ENCODE measurements at regions not wholly inside any gene's neighbourhood (a gene's known extent, or its start where the extent isn't known, plus 50 kb on each side); places are given as distances from the start of the nearest gene placed in this dataset.

GRCh38 chr21:38897532-38898421 is 92.0 kb downstream of the ETS2 start:
- Histone ChIP-seq H3K9ac (ENCODE audit: low read length) (no peak overlapping the region), H3K27me3 (ENCODE audit: control insufficient read depth, insufficient read depth, low read length) (no peaks in the 10 kb centered on the region), H3K27ac (ENCODE audit: low read length) (no peak overlapping the region), H3K4me3 (ENCODE audit: low read length) (no peak overlapping the region), H3K9me3 (ENCODE audit: control insufficient read depth, low read depth, low read length) (no peaks in the 10 kb centered on the region), H3K36me3 (ENCODE audit: control insufficient read depth, low read depth, low read length) (no peaks in the 10 kb centered on the region), H3K4me1 (ENCODE audit: control insufficient read depth, low read depth, low read length) (no peaks in the 10 kb centered on the region)

- no peak overlapping the region for H3K4me3 ChIP-seq (ENCODE audit: low read length)
- no peak overlapping the region for H3K9ac ChIP-seq (ENCODE audit: low read length)
- no peaks in the 10 kb centered on the region for H3K36me3 ChIP-seq (ENCODE audit: control insufficient read depth, low read depth, low read length)
- no peaks in the 10 kb centered on the region for H3K9me3 ChIP-seq (ENCODE audit: control insufficient read depth, low read depth, low read length)
- H3K27ac ChIP-seq (ENCODE audit: low read length): no peak overlapping the region
- H3K4me1 ChIP-seq (ENCODE audit: control insufficient read depth, low read depth, low read length): no peaks in the 10 kb centered on the region
- H3K27me3 ChIP-seq (ENCODE audit: control insufficient read depth, insufficient read depth, low read length): no peaks in the 10 kb centered on the region
These were observed 89.2 kb downstream of the ETS2 start for GRCh38 chr21:38894899-38895298.

GRCh38 chr21:38888991-38889561 is 83.3 kb downstream of the ETS2 start:
- Histone ChIP-seq H3K4me1 (ENCODE audit: control insufficient read depth, low read depth, low read length) (no peaks in the 10 kb centered on the region), H3K27me3 (ENCODE audit: control insufficient read depth, insufficient read depth, low read length) (no peaks in the 10 kb centered on the region), H3K36me3 (ENCODE audit: control insufficient read depth, low read depth, low read length) (no peaks in the 10 kb centered on the region), H3K4me3 (ENCODE audit: low read length) (no peak overlapping the region), H3K9ac (ENCODE audit: low read length) (no peak overlapping the region), H3K27ac (ENCODE audit: low read length) (no peak overlapping the region), H3K9me3 (ENCODE audit: control insufficient read depth, low read depth, low read length) (peaks cover 9% of the 10 kb centered on the region)

DNA sequence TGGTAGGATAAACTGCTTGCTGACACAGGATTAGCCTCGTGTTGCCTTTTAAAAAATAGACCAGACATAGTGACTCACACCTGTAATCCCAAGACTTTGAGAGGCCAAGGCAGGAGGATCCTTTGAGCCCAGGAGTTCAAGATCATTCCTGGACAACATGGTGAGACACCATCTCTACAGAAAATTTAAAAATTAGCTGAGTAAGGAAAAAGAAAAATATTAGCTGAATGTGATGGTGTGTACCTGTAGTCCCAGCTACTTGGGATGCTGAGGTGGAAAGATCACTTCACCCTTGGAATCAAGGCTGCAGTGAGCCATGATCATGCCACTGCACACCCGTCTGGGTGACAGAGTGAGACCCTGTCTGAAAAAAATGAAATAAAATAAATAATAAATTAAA is 82.0 kb downstream of the ETS2 start:
- Histone ChIP-seq H3K4me3 (ENCODE audit: low read length) (no peak overlapping the region), H3K27me3 (ENCODE audit: control insufficient read depth, insufficient read depth, low read length) (no peaks in the 10 kb centered on the region), H3K4me1 (ENCODE audit: control insufficient read depth, low read depth, low read length) (no peaks in the 10 kb centered on the region), H3K36me3 (ENCODE audit: control insufficient read depth, low read depth, low read length) (no peaks in the 10 kb centered on the region), H3K27ac (ENCODE audit: low read length) (no peak overlapping the region), H3K9ac (ENCODE audit: low read length) (no peak overlapping the region), H3K9me3 (ENCODE audit: control insufficient read depth, low read depth, low read length) (peaks cover 13% of the 10 kb centered on the region)

DNA sequence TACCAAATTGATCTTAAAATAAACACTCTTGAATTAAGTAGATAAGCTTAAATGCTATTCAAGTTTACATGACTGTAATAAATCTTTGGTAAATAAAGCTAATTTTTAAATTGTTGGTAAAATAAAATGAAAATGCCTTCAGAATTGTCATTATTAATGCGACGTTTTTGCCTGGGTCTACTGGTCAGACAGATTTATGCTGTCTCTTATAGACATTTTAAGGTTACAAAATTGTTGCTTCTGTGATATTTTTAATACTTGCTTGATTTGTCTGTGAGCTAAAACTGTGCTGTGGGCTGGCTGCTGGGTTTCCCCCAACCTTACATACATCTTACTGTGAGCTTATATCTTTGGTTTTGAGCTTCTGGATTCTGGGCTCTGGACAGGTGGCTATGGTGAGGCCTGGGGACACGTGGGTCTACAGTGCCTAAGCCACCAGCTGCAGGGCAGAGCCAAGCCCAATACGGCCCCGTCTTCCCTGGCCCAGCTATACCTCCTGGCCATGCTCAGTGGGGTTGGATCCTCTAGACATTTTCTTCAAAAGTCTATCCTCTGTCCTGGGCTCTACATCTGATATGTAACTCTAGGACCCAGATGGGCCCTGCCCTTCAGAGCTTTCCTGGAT is 81.4 kb downstream of the ETS2 start:
- no peaks in the 10 kb centered on the region for H3K27me3 ChIP-seq (ENCODE audit: control insufficient read depth, insufficient read depth, low read length)
- peaks cover 13% of the 10 kb centered on the region for H3K9me3 ChIP-seq (ENCODE audit: control insufficient read depth, low read depth, low read length)
- H3K36me3 ChIP-seq (ENCODE audit: control insufficient read depth, low read depth, low read length): no peaks in the 10 kb centered on the region
- H3K27ac ChIP-seq (ENCODE audit: low read length): no peak overlapping the region
- H3K4me1 ChIP-seq (ENCODE audit: control insufficient read depth, low read depth, low read length): no peaks in the 10 kb centered on the region
- no peak overlapping the region for H3K4me3 ChIP-seq (ENCODE audit: low read length)
- H3K9ac ChIP-seq (ENCODE audit: low read length): no peak overlapping the region

DNA sequence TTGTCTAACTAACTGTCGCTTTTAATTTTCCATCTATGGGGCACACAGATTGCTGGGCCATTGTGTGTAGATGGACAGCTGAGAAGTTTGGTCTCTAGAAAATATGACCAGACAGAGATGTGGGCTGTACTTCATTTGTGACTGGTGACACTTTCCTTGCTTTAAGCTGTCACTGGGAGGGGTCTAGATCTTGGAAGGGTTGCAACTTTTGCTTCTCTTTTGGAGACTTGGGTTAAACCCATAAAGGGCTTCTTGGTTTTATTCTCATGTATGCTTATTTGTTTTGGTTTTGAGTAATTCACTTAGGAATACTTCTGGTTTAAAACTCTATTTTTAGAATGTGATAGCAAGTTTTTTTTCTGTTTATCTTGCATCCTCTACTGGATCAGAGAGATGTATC is 80.2 kb downstream of the ETS2 start:
- Histone ChIP-seq H3K4me3 (ENCODE audit: low read length) (no peak overlapping the region), H3K27me3 (ENCODE audit: control insufficient read depth, insufficient read depth, low read length) (no peaks in the 10 kb centered on the region), H3K36me3 (ENCODE audit: control insufficient read depth, low read depth, low read length) (no peaks in the 10 kb centered on the region), H3K27ac (ENCODE audit: low read length) (no peak overlapping the region), H3K9ac (ENCODE audit: low read length) (no peak overlapping the region), H3K9me3 (ENCODE audit: control insufficient read depth, low read depth, low read length) (peaks cover 17% of the 10 kb centered on the region), H3K4me1 (ENCODE audit: control insufficient read depth, low read depth, low read length) (no peaks in the 10 kb centered on the region)

DNA sequence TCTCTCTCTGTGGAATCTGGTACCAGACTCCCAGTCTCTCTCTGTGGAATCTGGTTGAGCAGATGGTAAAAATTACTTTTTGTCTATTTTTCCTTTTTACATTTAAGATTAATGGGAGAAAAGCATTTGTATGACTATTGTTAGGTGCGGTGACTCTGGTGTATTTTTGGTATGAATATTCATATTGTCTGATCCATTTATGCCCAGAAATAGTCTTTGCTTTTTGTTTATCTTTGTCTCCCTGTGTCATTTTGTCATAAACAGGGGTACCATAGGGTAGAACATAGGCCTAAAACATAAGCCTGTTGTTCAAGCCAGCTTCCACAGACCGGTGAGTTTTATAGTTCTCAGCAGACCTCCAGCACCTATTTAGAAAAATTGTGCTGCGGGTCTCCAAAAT is 78.7 kb downstream of the ETS2 start:
- H3K27me3 ChIP-seq (ENCODE audit: control insufficient read depth, insufficient read depth, low read length): no peaks in the 10 kb centered on the region
- no peak overlapping the region for H3K27ac ChIP-seq (ENCODE audit: low read length)
- H3K4me1 ChIP-seq (ENCODE audit: control insufficient read depth, low read depth, low read length): no peaks in the 10 kb centered on the region
- H3K36me3 ChIP-seq (ENCODE audit: control insufficient read depth, low read depth, low read length): no peaks in the 10 kb centered on the region
- no peak overlapping the region for H3K4me3 ChIP-seq (ENCODE audit: low read length)
- peaks cover 18% of the 10 kb centered on the region for H3K9me3 ChIP-seq (ENCODE audit: control insufficient read depth, low read depth, low read length)
- no peak overlapping the region for H3K9ac ChIP-seq (ENCODE audit: low read length)

GRCh38 chr21:38883142-38883541 is 77.4 kb downstream of the ETS2 start:
- Histone ChIP-seq H3K27ac (ENCODE audit: low read length) (no peak overlapping the region), H3K4me3 (ENCODE audit: low read length) (no peak overlapping the region), H3K4me1 (ENCODE audit: control insufficient read depth, low read depth, low read length) (no peaks in the 10 kb centered on the region), H3K27me3 (ENCODE audit: control insufficient read depth, insufficient read depth, low read length) (no peaks in the 10 kb centered on the region), H3K9me3 (ENCODE audit: control insufficient read depth, low read depth, low read length) (peaks cover 18% of the 10 kb centered on the region), H3K9ac (ENCODE audit: low read length) (no peak overlapping the region), H3K36me3 (ENCODE audit: control insufficient read depth, low read depth, low read length) (no peaks in the 10 kb centered on the region)

- Histone ChIP-seq H3K4me3 (ENCODE audit: low read length) (no peak overlapping the region), H3K27ac (ENCODE audit: low read length) (no peak overlapping the region), H3K36me3 (ENCODE audit: control insufficient read depth, low read depth, low read length) (no peaks in the 10 kb centered on the region), H3K9ac (ENCODE audit: low read length) (no peak overlapping the region), H3K27me3 (ENCODE audit: control insufficient read depth, insufficient read depth, low read length) (no peaks in the 10 kb centered on the region), H3K4me1 (ENCODE audit: control insufficient read depth, low read depth, low read length) (no peaks in the 10 kb centered on the region), H3K9me3 (ENCODE audit: control insufficient read depth, low read depth, low read length) (peaks cover 9% of the 10 kb centered on the region)
These were observed 75.4 kb downstream of the ETS2 start for GRCh38 chr21:38881131-38881530.

GRCh38 chr21:38880577-38880966 is 74.8 kb downstream of the ETS2 start:
- H3K9me3 ChIP-seq (ENCODE audit: control insufficient read depth, low read depth, low read length): peaks cover 9% of the 10 kb centered on the region

GRCh38 chr21:38879912-38880576 is 74.3 kb downstream of the ETS2 start:
- H3K27ac ChIP-seq (ENCODE audit: low read length): no peak overlapping the region
- no peaks in the 10 kb centered on the region for H3K36me3 ChIP-seq (ENCODE audit: control insufficient read depth, low read depth, low read length)
- H3K4me1 ChIP-seq (ENCODE audit: control insufficient read depth, low read depth, low read length): no peaks in the 10 kb centered on the region
- H3K9ac ChIP-seq (ENCODE audit: low read length): no peak overlapping the region
- peaks cover 9% of the 10 kb centered on the region for H3K9me3 ChIP-seq (ENCODE audit: control insufficient read depth, low read depth, low read length)
- no peaks in the 10 kb centered on the region for H3K27me3 ChIP-seq (ENCODE audit: control insufficient read depth, insufficient read depth, low read length)
- no peak overlapping the region for H3K4me3 ChIP-seq (ENCODE audit: low read length)

More at GRCh38 chr21:38880577-38880966, 74.8 kb downstream of the ETS2 start:
- Histone ChIP-seq H3K9ac (ENCODE audit: low read length) (no peak overlapping the region), H3K36me3 (ENCODE audit: control insufficient read depth, low read depth, low read length) (no peaks in the 10 kb centered on the region), H3K27me3 (ENCODE audit: control insufficient read depth, insufficient read depth, low read length) (no peaks in the 10 kb centered on the region), H3K4me1 (ENCODE audit: control insufficient read depth, low read depth, low read length) (no peaks in the 10 kb centered on the region), H3K27ac (ENCODE audit: low read length) (no peak overlapping the region), H3K4me3 (ENCODE audit: low read length) (no peak overlapping the region)
